Fibroblast of skin of back (primary cell): ENCODE measurements at regions not wholly inside any gene's neighbourhood (a gene's known extent, or its start where the extent isn't known, plus 50 kb on each side); places are given as distances from the start of the nearest gene placed in this dataset.
"Not testable (repeated sequence)": the region's sequence is repeated elsewhere in the genome, so short reads cannot be mapped to it uniquely, and the experiment has no call there.

Source experiments
- DNase-seq: peaks from one replicate; pipeline ENCODE4 v3.0.0-alpha.2; 2013

GRCh38 chrX:140633105-140633504 lies 76.5 kb upstream of the LINC00632 start:
- DNase-seq = not testable (repeated sequence)

- no peak for DNase-seq
These were observed 101.4 kb upstream of the LINC00632 start for GRCh38 chrX:140608111-140608510.

- no peak for DNase-seq
These were observed 97.3 kb upstream of the SOX3 start for GRCh38 chrX:140602140-140602539.

- no peak for DNase-seq
These were observed 95.0 kb upstream of the SOX3 start for GRCh38 chrX:140599851-140600250.

GRCh38 chrX:140589657-140590056 lies 84.8 kb upstream of the SOX3 start:
- DNase-seq = no peak

- DNase-seq = no peak
These were observed 82.1 kb upstream of the SOX3 start for GRCh38 chrX:140586951-140587350.

GRCh38 chrX:140580478-140580877 lies 75.6 kb upstream of the SOX3 start:
- DNase-seq = no peak

- peak; percentile 20 for DNase-seq
These were observed 67.9 kb upstream of the SOX3 start for GRCh38 chrX:140572724-140573123.

GRCh38 chrX:140563893-140564292 lies 59.0 kb upstream of the SOX3 start:
- DNase-seq = no peak
